H1 (cell line): ENCODE measurements at regions not wholly inside any gene's neighbourhood (a gene's known extent, or its start where the extent isn't known, plus 50 kb on each side); places are given as distances from the start of the nearest gene placed in this dataset.

Source experiments
- ASH2L ChIP-seq: fragments of 200-600, 300-600 bp; sonication (generic); IDR thresholded peaks from one replicate; pipeline ENCODE4 v1.7.1; 2017; ENCODE audit warnings: low read length
- ATF3 ChIP-seq: IDR thresholded peaks from 2 replicates; pipeline ENCODE4 v1.6.1; 2011; ENCODE audit warnings: low read depth, mild to moderate bottlenecking, low read length; ENCODE audit not compliant: insufficient read depth
- CHD1 ChIP-seq: IDR thresholded peaks from 2 replicates; pipeline ENCODE4 v1.6.1; 2012; ENCODE audit warnings: low read depth, low read length, improper control_type of control experiment
- JUN ChIP-seq: IDR thresholded peaks from 2 replicates; pipeline ENCODE4 v1.6.1; 2011; ENCODE audit warnings: low read depth, mild to moderate bottlenecking, improper control_type of control experiment, low read length
- JUND ChIP-seq: IDR thresholded peaks from 2 replicates; pipeline ENCODE4 v1.6.1; 2011; ENCODE audit warnings: mild to moderate bottlenecking, improper control_type of control experiment, low read length
- POLR2A ChIP-seq, 2 experiments: IDR thresholded peaks; 1 replicate in 1 of 2; 2 replicates in 1 of 2; pipeline ENCODE4 v1.6.1; 2011; ENCODE audit warnings: low read depth in 2 of 2, low read length in 2 of 2, mild to moderate bottlenecking in 2 of 2; ENCODE audit errors: control extremely low read depth in 1 of 2
- RAD21 ChIP-seq, 2 experiments: IDR thresholded peaks in 1 of 2; conservative IDR thresholded peaks in 1 of 2; 2 replicates each; pipeline ENCODE4 v1.6.1; 2011; ENCODE audit warnings: low read depth in 2 of 2, low read length in 2 of 2, improper control_type of control experiment in 1 of 2, inconsistent platforms in 1 of 2, mild to moderate bottlenecking in 1 of 2, moderate library complexity in 1 of 2
- RFX5 ChIP-seq: IDR thresholded peaks from 2 replicates; pipeline ENCODE4 v1.6.1; 2011; ENCODE audit warnings: low read depth, low read length, improper control_type of control experiment, borderline replicate concordance
- SP1 ChIP-seq: IDR thresholded peaks from 2 replicates; pipeline ENCODE4 v1.6.1; 2011; ENCODE audit warnings: low read depth, low read length
- TEAD4 ChIP-seq: IDR thresholded peaks from 2 replicates; pipeline ENCODE4 v1.6.1; 2012; ENCODE audit warnings: low read depth, low read length, inconsistent platforms, mixed read lengths

- no peak for TF ChIP-seq TEAD4
- TF ChIP-seq SP1: no peak
- no peak for TF ChIP-seq ATF3
- no peak for TF ChIP-seq RAD21 (IDR thresholded peaks at IDR 0.05 in 1 of 2, conservative IDR thresholded peaks at IDR 0.05 in 1 of 2; ENCODE audit: low read depth in 2 of 2, low read length in 2 of 2)
- no peak for TF ChIP-seq POLR2A (IDR thresholded peaks at IDR 0.05; ENCODE audit: control extremely low read depth in 1 of 2, low read depth in 2 of 2, low read length in 2 of 2)
- no peak for TF ChIP-seq RFX5
- TF ChIP-seq JUND: no peak
- TF ChIP-seq JUN: no peak
- TF ChIP-seq CHD1: no peak
- TF ChIP-seq ASH2L: no peak
These were observed 409.2 kb upstream of the KLF4 start for GRCh38 chr9:107898761-107899160.
